ENCODE measurements at regions not wholly inside any gene's neighbourhood (a gene's known extent, or its start where the extent isn't known, plus 50 kb on each side); places are given as distances from the start of the nearest gene placed in this dataset.

DNA sequence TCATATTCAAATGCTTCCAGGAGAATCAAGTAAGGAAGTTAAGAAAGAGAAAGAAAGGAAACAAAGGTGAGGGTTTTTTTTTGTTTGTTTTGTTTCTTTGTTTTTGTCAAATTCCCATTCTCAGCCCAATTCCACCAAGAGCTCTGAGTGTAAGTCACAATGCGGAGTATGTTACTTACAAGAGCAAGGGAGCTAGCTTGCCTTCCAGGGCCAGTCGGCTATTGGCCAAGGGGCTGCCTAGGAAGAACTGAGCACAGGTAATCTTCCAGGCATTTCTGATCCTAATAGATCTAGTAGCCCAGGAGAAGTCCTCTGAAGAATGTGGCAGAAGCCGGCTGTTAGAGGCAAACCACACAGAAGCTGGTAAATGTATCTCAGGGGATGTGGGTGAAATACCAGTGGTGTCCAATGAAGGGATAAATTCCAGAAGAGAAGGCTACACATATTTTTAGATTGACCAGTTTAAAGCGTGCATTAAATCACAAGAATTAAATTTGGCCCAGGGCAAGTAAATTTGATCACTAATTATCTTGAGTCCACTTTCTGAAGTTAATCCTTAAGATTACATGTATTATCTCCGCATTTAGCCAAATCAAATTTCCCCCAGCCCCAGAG lies 239.6 kb upstream of the ADAMTS5 start:
- peak; percentile 47 for DNase-seq

DNA sequence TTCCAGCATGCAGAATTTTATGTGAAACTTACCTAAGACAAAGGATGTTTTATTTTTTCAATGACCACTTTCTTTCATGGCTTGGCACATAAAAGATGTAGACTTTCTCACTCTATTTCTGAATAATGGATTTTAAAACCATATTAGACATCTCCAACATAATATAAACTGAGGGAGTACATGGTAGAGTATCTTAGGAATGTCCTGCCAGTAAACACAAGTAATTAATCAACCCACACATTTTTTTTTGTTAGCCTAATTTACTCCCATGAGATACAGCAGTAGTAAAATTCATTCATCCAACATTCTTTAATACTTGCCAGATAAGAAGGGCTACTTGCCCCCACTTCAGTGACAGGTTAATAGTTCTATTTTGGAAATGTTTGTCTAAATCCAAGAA lies 235.4 kb upstream of the ADAMTS5 start:
- Mint-ChIP-seq H3K4me3 (no peak overlapping the region), H3K36me3 (ENCODE audit: low read depth) (no peaks in the 10 kb centered on the region), H3K27ac (no peak overlapping the region), H3K4me1 (peaks cover 4% of the 10 kb centered on the region), H3K9me3 (no peaks in the 10 kb centered on the region), H3K27me3 (ENCODE audit: insufficient read depth) (no peaks in the 10 kb centered on the region)
- Histone ChIP-seq H3K27ac (ENCODE audit: low read depth, low read length) (no peak overlapping the region), H3K4me1 (ENCODE audit: control insufficient read depth, insufficient read depth, low read length) (no peaks in the 10 kb centered on the region), H3K9ac (ENCODE audit: extremely low read depth, low read length, poor library complexity, severe bottlenecking) (no peak overlapping the region), H3K9me3 (ENCODE audit: control insufficient read depth, low read length) (no peaks in the 10 kb centered on the region), H3K27me3 (ENCODE audit: control insufficient read depth, insufficient read depth, low read length, poor library complexity, severe bottlenecking) (no peaks in the 10 kb centered on the region), H3K4me3 (ENCODE audit: low read length) (no peak overlapping the region), H3K36me3 (ENCODE audit: control insufficient read depth, insufficient read depth, low read length) (no peaks in the 10 kb centered on the region)
- TF ChIP-seq, protein P1, sequence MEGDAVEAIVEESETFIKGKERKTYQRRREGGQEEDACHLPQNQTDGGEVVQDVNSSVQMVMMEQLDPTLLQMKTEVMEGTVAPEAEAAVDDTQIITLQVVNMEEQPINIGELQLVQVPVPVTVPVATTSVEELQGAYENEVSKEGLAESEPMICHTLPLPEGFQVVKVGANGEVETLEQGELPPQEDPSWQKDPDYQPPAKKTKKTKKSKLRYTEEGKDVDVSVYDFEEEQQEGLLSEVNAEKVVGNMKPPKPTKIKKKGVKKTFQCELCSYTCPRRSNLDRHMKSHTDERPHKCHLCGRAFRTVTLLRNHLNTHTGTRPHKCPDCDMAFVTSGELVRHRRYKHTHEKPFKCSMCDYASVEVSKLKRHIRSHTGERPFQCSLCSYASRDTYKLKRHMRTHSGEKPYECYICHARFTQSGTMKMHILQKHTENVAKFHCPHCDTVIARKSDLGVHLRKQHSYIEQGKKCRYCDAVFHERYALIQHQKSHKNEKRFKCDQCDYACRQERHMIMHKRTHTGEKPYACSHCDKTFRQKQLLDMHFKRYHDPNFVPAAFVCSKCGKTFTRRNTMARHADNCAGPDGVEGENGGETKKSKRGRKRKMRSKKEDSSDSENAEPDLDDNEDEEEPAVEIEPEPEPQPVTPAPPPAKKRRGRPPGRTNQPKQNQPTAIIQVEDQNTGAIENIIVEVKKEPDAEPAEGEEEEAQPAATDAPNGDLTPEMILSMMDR (conservative IDR thresholded peaks at IDR 0.05) = no peak
- no peak for DNase-seq

More for the DNA sequence above, 239.6 kb upstream of the ADAMTS5 start:
- Histone ChIP-seq H3K9me3 (ENCODE audit: control insufficient read depth, low read length) (peaks cover 11% of the 10 kb centered on the region), H3K27me3 (ENCODE audit: control insufficient read depth, insufficient read depth, low read length, poor library complexity, severe bottlenecking) (no peaks in the 10 kb centered on the region), H3K9ac (ENCODE audit: extremely low read depth, low read length, poor library complexity, severe bottlenecking) (no peak overlapping the region), H3K4me3 (ENCODE audit: low read length) (no peak overlapping the region), H3K4me1 (ENCODE audit: control insufficient read depth, insufficient read depth, low read length) (no peaks in the 10 kb centered on the region), H3K36me3 (ENCODE audit: control insufficient read depth, insufficient read depth, low read length) (no peaks in the 10 kb centered on the region), H3K27ac (ENCODE audit: low read depth, low read length) (no peak overlapping the region)
- Mint-ChIP-seq H3K9me3 (peaks cover 9% of the 10 kb centered on the region), H3K27me3 (ENCODE audit: insufficient read depth) (no peaks in the 10 kb centered on the region), H3K4me3 (no peak overlapping the region), H3K4me1 (peaks cover 4% of the 10 kb centered on the region), H3K36me3 (ENCODE audit: low read depth) (peaks cover 4% of the 10 kb centered on the region), H3K27ac (peak overlapping the region; percentile 37)
- 63 to 85% methylated on average over 3 to 5 of the region's 5 CpGs for WGBS, 2 experiments (ENCODE audit: insufficient coverage in 1 of 2, insufficient read length in 1 of 2)
- TF ChIP-seq, protein P1 (conservative IDR thresholded peaks at IDR 0.05) = no peak

DNA sequence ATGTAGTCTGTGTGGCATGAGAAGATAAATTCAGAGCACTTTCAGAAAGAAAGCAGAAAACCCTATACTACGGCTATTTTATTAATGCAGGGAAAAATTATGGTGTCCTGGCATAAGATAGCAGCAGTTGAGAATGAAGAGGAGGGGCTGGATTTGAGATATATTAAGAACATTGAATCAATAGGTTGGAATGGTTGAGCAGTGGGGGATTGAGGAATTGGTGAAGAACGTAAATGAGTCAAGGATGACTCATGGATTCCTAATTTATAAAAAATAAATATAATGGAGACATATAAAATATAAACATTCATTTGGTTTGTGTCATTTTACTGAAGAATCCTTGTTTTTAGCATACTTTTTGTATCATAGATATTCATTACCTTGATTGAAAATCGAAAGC lies 234.3 kb upstream of the ADAMTS5 start:
- peaks cover 2% of the 10 kb centered on the region for H3K4me1 Mint-ChIP-seq

More for the DNA sequence above, 234.3 kb upstream of the ADAMTS5 start:
- Histone ChIP-seq H3K27ac (ENCODE audit: low read depth, low read length) (no peak overlapping the region), H3K36me3 (ENCODE audit: control insufficient read depth, insufficient read depth, low read length) (no peaks in the 10 kb centered on the region), H3K27me3 (ENCODE audit: control insufficient read depth, insufficient read depth, low read length, poor library complexity, severe bottlenecking) (no peaks in the 10 kb centered on the region), H3K9me3 (ENCODE audit: control insufficient read depth, low read length) (no peaks in the 10 kb centered on the region), H3K9ac (ENCODE audit: extremely low read depth, low read length, poor library complexity, severe bottlenecking) (no peak overlapping the region), H3K4me1 (ENCODE audit: control insufficient read depth, insufficient read depth, low read length) (no peaks in the 10 kb centered on the region), H3K4me3 (ENCODE audit: low read length) (no peak overlapping the region)
- DNase-seq = no peak
- H3K27ac Mint-ChIP-seq = no peak overlapping the region
- no peaks in the 10 kb centered on the region for H3K36me3 Mint-ChIP-seq (ENCODE audit: low read depth)
- no peak overlapping the region for H3K4me3 Mint-ChIP-seq
- H3K9me3 Mint-ChIP-seq = no peaks in the 10 kb centered on the region
- WGBS, 2 experiments (ENCODE audit: insufficient coverage in 1 of 2, insufficient read length in 1 of 2) = 100% methylated on average over 1 to 2 of the region's 3 CpGs
- no peaks in the 10 kb centered on the region for H3K27me3 Mint-ChIP-seq (ENCODE audit: insufficient read depth)
- TF ChIP-seq, protein P1 (conservative IDR thresholded peaks at IDR 0.05) = no peak

All from endodermal cell (in vitro differentiated cells).